Neutrophil (primary cell): ENCODE measurements at regions not wholly inside any gene's neighbourhood (a gene's known extent, or its start where the extent isn't known, plus 50 kb on each side); places are given as distances from the start of the nearest gene placed in this dataset.

ENCODE experiments used
- H3K27ac ChIP-seq: fragments of 200-600 bp; sonication (generic); 2 replicates; pipeline ENCODE4 v1.5.1; 2016; ENCODE audit warnings: mild to moderate bottlenecking, moderate library complexity
- H3K27me3 ChIP-seq: fragments of 200-600 bp; sonication (generic); 2 replicates; pipeline ENCODE4 v1.6.0; 2016; ENCODE audit warnings: mild to moderate bottlenecking
- H3K36me3 ChIP-seq: fragments of 200-600 bp; sonication (generic); 2 replicates; pipeline ENCODE4 v1.5.1; 2017
- H3K4me1 ChIP-seq, 2 experiments: fragments of 200-600 bp in 1 of 2; sonication (generic) in 1 of 2; 1 replicate in 1 of 2; 2 replicates in 1 of 2; pipeline versions ENCODE4 v1.5.1 to v1.6.1; 2013 to 2016; ENCODE audit warnings: low read depth in 1 of 2, low read length in 1 of 2, mild to moderate bottlenecking in 1 of 2, moderate library complexity in 1 of 2; ENCODE audit not compliant: control insufficient read depth in 1 of 2, insufficient read depth in 1 of 2
- H3K4me3 ChIP-seq, 2 experiments: fragments of 200-600 bp in 1 of 2; sonication (generic) in 1 of 2; 1 replicate in 1 of 2; 2 replicates in 1 of 2; pipeline ENCODE4 v1.5.1; 2013 to 2016; ENCODE audit warnings: low read depth in 1 of 2, low read length in 1 of 2, mild to moderate bottlenecking in 1 of 2, moderate library complexity in 1 of 2
- H3K9me3 ChIP-seq: fragments of 200-600 bp; sonication (generic); 2 replicates; pipeline ENCODE4 v1.5.1; 2016
- TF ChIP-seq, protein P1 (sequence below): fragments of 200-600 bp; sonication (generic); IDR thresholded peaks from 2 replicates; pipeline ENCODE4 v1.5.1; 2016; ENCODE audit warnings: antibody characterized with exemption

DNA sequence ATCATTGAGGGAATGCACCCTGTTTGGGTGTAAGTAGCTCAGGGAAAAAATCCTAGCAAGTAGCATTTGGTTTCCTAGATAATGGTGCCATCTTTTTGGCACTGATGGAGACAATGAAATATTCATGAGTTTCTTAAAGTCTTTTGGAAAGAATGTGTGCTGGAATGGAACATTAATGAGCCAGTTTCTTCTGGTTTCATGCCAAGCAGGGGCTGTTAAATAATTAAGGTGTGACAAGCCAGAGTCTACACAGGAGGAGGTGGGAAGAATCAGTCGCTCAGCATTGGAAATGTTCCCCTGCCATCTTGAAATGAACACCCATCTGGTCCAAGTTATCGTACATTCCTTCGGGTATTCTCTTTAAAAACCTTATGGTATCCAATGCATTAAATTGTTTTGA is 457.3 kb downstream of the RIT2 start:
- no peaks in the 10 kb centered on the region for H3K36me3 ChIP-seq
- no peaks in the 10 kb centered on the region for H3K4me1 ChIP-seq
- TF ChIP-seq, protein P1, sequence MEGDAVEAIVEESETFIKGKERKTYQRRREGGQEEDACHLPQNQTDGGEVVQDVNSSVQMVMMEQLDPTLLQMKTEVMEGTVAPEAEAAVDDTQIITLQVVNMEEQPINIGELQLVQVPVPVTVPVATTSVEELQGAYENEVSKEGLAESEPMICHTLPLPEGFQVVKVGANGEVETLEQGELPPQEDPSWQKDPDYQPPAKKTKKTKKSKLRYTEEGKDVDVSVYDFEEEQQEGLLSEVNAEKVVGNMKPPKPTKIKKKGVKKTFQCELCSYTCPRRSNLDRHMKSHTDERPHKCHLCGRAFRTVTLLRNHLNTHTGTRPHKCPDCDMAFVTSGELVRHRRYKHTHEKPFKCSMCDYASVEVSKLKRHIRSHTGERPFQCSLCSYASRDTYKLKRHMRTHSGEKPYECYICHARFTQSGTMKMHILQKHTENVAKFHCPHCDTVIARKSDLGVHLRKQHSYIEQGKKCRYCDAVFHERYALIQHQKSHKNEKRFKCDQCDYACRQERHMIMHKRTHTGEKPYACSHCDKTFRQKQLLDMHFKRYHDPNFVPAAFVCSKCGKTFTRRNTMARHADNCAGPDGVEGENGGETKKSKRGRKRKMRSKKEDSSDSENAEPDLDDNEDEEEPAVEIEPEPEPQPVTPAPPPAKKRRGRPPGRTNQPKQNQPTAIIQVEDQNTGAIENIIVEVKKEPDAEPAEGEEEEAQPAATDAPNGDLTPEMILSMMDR, result no peak
- H3K4me3 ChIP-seq, result no peak overlapping the region
- no peak overlapping the region for H3K27ac ChIP-seq
- no peaks in the 10 kb centered on the region for H3K27me3 ChIP-seq
- H3K9me3 ChIP-seq, result no peaks in the 10 kb centered on the region

DNA sequence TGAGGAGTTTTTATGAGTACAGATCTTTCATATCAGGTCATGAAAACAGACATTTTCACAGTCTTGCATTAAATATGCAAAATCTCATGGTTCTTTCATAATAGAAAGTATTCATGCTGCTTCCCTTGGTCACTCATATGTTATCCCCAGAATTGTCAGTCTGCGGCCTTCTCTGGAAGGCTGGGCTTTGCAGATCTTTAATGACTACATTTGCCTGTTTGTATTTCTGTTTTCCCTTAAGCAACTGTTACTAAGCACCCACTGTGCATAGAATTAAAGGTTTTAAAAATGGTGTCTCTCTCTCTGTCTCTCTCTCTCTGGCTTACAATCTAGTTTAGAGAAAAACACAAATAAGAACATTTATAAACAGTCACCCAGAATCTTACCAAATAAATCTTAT is 456.3 kb downstream of the RIT2 start:
- H3K27ac ChIP-seq, result no peak overlapping the region
- H3K9me3 ChIP-seq, result no peaks in the 10 kb centered on the region

DNA sequence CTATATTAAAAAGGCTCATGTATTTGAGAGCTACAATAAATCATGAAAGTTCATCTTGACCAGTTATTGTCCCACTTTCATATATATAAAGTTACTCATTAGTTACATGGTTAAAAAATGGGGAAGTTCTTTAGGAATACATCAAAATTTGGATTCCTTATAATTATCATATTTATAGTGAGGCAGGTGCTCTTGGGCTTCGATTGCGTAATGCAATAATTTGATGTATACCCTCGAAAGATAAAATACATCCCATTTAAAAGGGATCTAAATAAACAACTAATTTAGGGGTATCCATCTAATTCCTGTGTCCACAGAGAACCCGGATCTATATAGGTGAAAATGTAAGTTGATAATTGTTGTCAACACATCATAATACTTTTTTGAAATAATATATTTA is 444.6 kb downstream of the RIT2 start:
- H3K27me3 ChIP-seq, result no peaks in the 10 kb centered on the region
- no peak overlapping the region for H3K4me3 ChIP-seq
- no peak overlapping the region for H3K27ac ChIP-seq
- no peaks in the 10 kb centered on the region for H3K9me3 ChIP-seq
- TF ChIP-seq, protein P1, result no peak
- no peaks in the 10 kb centered on the region for H3K36me3 ChIP-seq
- H3K4me1 ChIP-seq, result no peaks in the 10 kb centered on the region

More for the DNA sequence above, 456.3 kb downstream of the RIT2 start:
- Histone ChIP-seq H3K4me1 (no peaks in the 10 kb centered on the region), H3K36me3 (no peaks in the 10 kb centered on the region), H3K4me3 (no peak overlapping the region), H3K27me3 (no peaks in the 10 kb centered on the region)
- TF ChIP-seq, protein P1, result no peak

DNA sequence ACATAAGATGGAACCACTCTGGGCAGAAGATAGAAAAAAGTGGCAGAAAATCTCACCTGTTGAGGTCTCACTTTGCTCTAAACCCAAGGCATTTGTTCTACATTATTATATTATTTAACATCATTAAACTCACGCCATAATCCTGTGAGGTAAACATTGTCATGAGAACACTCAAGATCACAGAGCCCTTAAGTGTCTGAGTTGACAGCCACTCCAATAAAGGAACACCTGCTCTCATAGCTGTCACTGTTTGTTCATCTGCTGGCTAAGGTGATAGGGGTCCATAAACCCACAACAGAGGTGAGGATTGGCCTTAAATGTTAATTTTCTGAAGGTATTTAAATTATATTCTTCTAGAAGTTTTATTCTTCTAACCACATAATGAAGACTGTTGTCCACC is 439.7 kb downstream of the RIT2 start:
- no peak overlapping the region for H3K27ac ChIP-seq
- TF ChIP-seq, protein P1, result no peak

DNA sequence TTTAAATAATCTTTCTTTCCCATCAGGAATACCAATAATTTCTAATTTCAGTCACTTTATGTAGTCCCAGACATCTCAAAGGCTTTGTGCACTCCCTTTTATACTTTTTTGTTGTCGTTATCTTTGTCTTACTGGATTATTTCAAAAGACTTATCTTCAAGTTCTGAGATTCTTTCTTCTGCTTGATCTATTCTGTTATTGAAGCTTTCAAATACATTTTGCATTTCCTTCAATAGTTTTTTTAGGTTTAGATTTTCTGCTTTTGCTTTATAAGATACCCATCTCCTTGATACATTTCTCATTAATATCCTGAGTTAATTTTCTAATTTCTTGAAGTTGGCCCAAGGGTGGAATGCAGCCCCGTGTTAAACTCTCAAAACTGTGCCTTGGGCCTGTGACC is 432.4 kb downstream of the RIT2 start:
- no peaks in the 10 kb centered on the region for H3K9me3 ChIP-seq
- no peaks in the 10 kb centered on the region for H3K36me3 ChIP-seq
- no peaks in the 10 kb centered on the region for H3K4me1 ChIP-seq
- H3K4me3 ChIP-seq, result no peak overlapping the region
- TF ChIP-seq, protein P1, result no peak
- H3K27me3 ChIP-seq, result no peaks in the 10 kb centered on the region
- H3K27ac ChIP-seq, result no peak overlapping the region

More for the DNA sequence above, 439.7 kb downstream of the RIT2 start:
- Histone ChIP-seq H3K4me3 (no peak overlapping the region), H3K36me3 (no peaks in the 10 kb centered on the region), H3K9me3 (no peaks in the 10 kb centered on the region), H3K27me3 (no peaks in the 10 kb centered on the region), H3K4me1 (no peaks in the 10 kb centered on the region)

DNA sequence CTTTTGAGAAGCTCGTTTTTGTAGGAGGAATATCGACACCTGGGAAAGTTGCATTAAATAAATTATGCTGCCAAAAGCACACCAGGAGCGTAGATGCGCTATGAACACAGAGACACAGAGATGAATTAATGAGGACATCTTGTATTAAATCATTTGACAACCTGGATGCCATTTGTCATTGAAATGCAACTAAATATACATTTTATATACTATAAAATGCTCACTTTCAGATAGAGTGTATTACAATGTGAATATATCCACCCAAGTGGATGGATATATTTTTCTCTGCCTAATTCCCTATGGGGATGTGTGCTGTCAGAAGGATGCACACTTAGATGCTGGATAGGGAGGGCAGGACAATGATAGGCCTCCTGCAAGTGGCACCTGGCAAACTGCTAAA is 426.2 kb downstream of the RIT2 start:
- Histone ChIP-seq H3K9me3 (no peaks in the 10 kb centered on the region), H3K27me3 (no peaks in the 10 kb centered on the region), H3K4me1 (no peaks in the 10 kb centered on the region), H3K27ac (no peak overlapping the region), H3K4me3 (no peak overlapping the region), H3K36me3 (no peaks in the 10 kb centered on the region)
- TF ChIP-seq, protein P1, result no peak
